Fibroblast of mammary gland (primary cell): ENCODE measurements at regions not wholly inside any gene's neighbourhood (a gene's known extent, or its start where the extent isn't known, plus 50 kb on each side); places are given as distances from the start of the nearest gene placed in this dataset.

Experiments used
- DNase-seq: peaks from one replicate; pipeline ENCODE4 v3.0.0-alpha.2; 2010; ENCODE audit warnings: low read depth
- H3K4me3 ChIP-seq: 2 replicates; pipeline ENCODE4 v1.5.1; 2011; ENCODE audit warnings: low read depth, mild to moderate bottlenecking, low read length, moderate library complexity; ENCODE audit not compliant: control insufficient read depth
- CTCF ChIP-seq: conservative IDR thresholded peaks from 2 replicates; pipeline ENCODE4 v1.5.1; 2011; ENCODE audit warnings: low read depth, low read length, inconsistent platforms; ENCODE audit not compliant: control insufficient read depth, insufficient read depth

GRCh38 chr10:7015457-7015856 lies 395.4 kb downstream of the SFMBT2 start:
- no peak for TF ChIP-seq CTCF
- no peak for DNase-seq
- H3K4me3 ChIP-seq = no peak overlapping the region

DNA sequence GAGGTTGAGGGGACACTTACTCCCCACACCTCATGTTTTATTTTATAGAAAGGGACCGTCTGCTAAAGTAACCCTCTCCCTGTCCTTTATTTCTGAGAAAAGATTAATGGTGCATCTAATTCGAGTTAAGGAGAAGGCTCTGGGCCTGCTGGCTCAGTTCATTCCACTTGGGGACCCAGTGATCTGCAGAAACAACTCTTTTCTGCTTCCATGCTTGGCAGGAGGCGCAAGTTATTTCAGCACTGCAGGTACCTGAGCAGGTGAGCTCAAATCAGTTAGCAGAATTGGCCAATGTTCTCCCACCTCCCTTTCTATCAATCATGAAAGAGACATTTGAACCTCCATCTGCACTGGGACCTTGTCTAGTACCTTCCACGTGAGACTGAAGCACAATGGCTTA lies 396.1 kb downstream of the SFMBT2 start:
- no peak for DNase-seq
- no peak overlapping the region for H3K4me3 ChIP-seq
- TF ChIP-seq CTCF = no peak

DNA sequence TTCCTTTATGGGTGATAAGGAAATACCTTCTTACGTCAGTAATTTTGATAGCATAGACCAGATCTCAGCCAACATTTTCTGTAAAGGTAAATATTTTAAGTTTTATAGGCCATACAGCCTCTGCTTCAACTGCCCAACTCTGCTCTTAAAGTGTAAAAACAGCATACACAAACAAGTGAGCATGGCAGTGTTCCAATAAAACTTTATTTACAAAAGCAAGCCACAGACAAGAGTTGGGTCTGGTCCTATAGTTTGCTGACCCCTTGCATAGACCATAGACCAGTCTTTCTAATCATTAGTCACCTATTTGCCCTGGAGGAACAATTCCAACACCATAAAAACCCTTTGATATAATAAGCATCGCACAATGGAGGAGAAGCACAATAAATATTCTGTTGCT lies 398.8 kb downstream of the SFMBT2 start:
- DNase-seq = no peak

GRCh38 chr10:7008645-7009044 lies 402.2 kb downstream of the SFMBT2 start:
- DNase-seq = no peak
- no peak for TF ChIP-seq CTCF
- H3K4me3 ChIP-seq = no peak overlapping the region

More for the DNA sequence above, 398.8 kb downstream of the SFMBT2 start:
- no peak for TF ChIP-seq CTCF
- H3K4me3 ChIP-seq = no peak overlapping the region

GRCh38 chr10:7007600-7008190 lies 403.1 kb downstream of the SFMBT2 start:
- DNase-seq = no peak
- no peak for TF ChIP-seq CTCF
- no peak overlapping the region for H3K4me3 ChIP-seq

DNA sequence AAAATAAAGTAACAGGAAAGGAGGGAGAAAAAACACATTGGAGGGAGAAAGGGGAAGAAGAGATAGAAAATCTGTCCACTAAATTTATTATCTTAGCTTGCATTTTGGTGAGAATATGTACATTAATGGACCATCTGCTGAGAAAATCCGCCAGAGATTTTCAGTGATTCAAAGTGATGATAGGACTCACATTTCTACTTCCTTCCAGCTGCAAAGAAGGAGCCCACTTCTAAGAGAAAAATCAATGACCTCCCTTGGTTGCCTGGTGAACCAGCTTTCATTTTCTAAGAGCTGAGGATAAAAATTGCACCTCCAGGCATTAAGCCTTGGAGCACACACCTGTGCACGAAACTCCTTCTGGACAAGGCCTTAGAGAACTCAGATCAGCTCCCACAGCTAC lies 404.3 kb downstream of the SFMBT2 start:
- no peak overlapping the region for H3K4me3 ChIP-seq
- TF ChIP-seq CTCF = no peak
- no peak for DNase-seq
